CD1c-positive myeloid dendritic cell (primary cell): ENCODE measurements at regions not wholly inside any gene's neighbourhood (a gene's known extent, or its start where the extent isn't known, plus 50 kb on each side); places are given as distances from the start of the nearest gene placed in this dataset.

Experiments used
- DNase-seq: peaks from one replicate; pipeline ENCODE4 v3.0.0-alpha.2; 2016; ENCODE audit errors: extremely low spot score

DNA sequence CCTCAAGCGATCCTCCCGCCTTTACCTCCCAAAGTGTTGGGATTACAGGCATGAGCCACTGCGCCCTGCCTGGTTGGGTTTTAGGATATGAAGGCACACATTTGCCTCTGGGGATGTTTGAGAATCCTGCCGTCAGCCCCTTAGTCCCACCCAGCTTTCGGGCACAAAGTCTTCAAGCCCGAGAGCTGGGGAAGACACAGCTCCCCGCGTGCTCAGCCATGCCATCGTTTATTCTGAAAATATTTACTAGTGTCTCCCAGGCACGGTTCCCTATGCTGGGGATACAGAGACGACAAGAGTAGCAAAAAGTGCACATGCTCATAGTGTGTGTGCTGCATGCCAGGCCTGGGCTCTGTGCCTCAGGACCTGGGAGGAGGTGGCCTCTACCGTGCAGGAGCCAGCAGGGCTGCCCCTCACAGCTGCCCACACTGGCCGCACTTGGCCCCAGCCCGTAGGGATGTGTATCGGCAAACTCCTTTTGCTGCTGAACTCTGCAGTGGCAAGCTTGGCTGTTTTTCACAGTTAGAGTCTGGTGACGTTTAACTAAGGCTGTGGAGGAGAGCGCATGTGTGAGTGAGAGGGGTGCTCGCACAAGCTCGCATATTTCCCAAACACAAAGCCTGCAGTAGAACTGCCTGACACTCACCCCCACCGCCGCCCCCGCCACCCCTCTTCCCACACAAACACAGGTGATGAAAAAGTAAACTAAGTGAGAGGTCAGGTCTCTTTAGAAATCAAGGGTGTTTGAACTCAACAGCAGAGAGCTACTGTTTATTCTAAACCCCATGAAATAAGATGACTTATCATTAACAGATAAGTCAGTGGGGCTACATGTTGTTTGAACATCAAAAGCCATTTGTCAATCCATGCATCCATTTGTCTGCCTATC lies 266.4 kb downstream of the MRTFB start:
- DNase-seq = no peak

DNA sequence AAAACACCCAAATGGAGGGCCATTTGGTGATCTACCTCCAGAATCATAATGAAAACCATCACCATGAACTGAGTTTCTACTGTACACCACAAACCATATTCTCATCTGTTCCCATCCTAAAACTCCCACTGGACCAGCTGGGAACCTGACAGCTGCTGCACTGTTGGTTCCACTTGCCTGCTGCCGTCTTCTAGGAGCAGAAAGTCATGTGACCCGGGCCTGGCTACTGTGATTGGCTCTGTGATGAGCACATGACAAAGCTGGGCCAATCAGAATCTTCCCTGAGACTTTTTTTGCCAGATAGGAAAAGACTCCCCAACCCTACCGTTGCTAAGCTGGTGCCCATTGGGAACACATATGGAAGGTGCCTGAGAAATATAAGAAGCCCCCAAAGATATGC lies 264.2 kb downstream of the MRTFB start:
- DNase-seq = no peak

DNA sequence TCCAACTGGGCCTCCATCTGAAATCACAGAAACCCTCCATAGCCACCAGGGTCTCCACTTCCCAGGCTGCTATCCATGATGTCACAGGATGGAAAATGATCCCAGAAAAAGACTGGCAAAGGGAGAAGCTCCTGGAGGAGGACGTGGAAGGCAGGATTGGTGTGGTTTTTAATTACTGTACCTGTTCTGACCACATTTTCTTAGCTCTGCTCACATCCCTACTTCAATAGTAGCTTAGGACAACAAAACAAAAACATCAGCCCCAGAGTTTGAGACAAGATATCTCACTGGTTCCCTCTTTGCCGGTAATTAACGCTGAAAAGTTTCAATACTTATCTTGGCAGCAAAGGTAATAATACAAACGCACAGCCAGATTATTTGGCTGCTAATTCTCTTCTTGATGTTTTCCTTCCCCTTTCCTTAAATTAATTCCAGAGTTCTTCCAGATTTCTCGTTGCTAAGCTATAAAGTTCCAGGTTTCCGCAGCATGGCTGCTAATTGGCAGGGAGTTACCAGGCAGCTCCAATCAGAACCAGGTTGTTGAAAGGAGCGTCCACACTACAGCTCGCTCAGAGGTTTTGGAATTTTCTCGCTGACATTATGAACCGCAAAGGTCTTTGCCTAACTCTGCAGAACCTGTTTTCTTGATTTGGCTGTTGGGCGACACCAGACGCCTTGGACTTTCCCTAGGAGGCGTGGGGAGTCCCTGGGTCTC lies 263.4 kb downstream of the MRTFB start:
- DNase-seq = no peak

DNA sequence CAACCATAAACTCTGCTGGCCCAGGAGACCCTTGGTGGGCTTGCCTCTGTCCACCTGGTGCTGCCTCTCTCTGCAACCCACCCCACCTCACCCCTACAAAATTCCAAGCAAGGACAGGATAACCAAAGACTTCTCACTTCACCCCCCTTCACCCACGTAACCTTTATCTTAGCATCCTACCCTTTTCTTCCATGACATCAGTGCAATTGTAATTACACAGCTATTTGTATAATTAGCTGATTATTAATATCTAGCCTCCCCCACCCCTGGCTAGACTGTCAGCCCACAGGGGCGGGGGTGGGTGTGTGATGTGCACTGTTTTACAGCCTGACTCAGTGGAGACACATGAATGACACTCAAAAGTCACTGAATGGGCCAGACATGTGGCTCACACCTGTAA lies 262.2 kb downstream of the MRTFB start:
- no peak for DNase-seq

DNA sequence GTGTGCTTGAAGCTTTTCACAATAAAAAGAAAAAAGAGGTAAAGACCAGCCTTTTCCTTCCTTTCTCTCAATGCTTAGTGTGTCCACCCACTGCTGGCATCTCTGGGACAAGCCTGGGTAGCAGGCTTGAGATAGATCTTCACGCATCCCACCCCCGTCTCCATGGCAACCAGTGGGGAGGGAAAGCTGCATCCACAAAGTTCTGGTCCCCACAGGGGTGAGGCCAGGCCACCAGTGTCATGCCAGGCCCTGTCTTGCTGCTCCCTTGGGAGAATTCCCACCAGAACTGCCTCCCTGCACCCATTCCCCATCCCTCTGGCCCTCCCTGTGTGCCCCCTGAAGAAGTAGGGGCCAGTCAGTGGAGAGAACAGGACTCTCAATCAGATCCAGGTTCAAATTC lies 259.9 kb downstream of the MRTFB start:
- no peak for DNase-seq

DNA sequence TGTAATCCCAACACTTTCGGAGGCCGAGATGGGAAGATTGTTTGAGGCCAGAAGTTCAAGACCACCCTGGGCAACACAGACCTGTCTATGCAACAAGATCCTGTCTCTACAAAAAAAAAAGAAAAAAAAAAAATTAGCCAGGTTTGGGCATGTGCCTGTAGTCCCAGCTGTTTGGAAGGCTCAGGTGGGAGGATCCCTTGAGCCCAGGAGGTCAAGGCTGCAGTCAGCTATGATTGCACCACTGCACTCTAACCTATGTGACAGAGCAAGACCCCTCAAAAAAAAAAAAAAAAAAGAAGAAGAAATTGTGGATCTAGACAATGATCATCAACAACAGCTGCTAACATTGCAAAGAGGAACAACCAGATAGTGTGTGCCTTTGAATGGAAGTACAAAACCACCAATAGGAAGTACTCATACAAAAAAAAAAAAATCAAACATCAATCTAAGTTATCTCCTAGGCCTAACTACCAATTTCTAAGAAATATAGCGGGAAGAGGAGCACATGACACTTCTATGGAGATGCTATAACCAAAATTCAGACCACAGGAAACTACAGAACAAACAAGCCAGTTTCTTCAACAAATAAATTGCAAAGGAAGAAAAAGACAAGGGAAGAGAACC lies 258.7 kb downstream of the MRTFB start:
- no peak for DNase-seq

DNA sequence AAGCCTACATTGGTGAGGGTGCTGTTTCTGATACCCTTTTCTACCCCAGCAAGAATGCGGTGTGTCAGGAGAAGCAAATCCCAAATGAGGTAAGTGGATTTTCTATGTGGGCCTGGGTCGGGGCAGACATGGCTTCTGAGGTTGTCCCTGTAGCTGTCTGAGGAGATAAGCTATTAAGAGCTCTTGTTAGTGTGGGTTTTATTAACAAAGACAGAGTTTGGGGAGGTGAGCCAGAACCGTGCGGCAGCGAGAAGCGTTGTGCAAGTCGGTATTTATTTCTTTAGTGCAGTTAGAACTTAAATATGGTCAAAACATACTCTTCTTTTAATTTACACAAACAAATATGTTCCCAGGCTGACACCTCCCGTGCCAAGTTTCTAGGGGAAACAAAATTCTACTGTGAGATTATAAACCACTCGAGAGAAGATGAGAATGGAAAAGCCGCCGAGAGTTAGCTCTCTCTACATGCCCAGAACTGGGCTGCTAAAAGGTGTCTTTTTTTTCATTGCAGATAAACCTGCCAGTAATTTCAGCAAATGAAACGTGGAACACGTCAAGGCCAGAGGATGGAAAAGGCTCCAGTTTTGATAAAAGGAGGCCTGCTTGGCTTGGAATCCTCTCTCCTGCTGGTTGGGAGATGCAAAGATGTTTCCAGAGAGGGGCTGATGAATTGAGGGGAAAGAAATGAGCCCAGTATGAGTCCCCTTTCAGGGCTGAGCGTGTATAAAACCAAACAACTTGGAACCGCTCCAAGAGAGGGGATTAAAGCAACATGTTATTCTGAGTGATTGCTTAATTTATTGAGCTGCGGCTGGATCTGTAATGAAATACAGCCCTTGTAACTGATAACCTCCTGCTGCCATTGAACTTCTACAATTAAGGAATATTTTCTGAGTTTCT lies 254.6 kb downstream of the MRTFB start:
- DNase-seq = no peak

DNA sequence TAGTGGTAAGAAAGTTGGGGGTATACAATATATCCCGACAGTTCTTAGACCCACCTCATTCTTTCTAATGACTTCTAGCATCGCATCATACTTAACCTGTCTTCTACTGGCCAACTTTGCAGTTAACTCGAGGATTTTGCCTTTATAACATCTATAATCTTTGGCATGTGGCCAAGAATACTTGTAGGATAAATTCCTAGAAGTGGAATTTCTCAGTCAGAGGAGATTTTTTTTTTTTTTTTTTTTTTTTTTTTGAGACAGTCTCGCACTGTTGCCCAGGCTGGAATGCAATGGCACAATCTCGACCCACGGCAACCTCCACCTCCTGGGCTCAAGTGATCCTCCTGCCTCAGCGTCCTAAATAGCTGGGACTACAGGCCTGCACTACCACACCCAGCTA lies 253.5 kb downstream of the MRTFB start:
- no peak for DNase-seq

DNA sequence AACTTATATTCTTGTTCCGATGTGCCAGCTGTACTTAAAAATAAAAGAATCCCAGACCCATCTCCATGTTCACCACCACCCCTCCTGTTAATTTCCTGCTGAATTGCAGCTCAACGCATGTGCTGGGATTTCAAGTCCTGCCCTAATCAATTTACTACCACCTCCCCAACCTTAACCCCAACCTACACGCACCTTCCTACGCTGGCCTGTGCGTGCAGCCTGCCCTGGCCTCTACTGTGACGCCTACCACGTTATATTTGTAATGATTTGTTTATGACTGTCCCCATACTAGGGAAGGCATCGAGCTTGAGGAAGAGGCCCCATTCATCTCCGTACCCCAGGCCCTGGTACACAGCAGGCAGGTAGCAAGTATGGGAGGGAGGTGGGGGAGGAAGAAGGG lies 251.1 kb downstream of the MRTFB start:
- no peak for DNase-seq

DNA sequence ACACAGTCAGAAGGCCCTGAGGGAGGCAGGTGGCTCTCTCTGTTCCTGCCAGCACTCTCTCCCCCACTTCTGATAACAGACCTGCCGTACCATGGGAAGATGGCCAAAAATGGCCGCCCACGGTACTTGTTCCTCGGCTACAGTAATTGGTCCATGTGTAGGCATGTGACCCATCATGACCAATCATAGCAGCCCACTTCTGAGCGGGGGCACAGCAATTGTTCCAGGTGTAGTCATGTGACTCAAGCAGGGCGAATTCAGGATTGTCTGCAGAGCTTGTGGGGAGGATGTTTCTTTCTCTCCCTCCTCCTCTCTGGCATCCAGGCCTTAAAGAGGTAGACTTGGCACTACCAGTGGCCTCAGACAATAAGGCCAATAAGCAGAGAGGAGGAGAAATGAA lies 250.4 kb downstream of the MRTFB start:
- no peak for DNase-seq

DNA sequence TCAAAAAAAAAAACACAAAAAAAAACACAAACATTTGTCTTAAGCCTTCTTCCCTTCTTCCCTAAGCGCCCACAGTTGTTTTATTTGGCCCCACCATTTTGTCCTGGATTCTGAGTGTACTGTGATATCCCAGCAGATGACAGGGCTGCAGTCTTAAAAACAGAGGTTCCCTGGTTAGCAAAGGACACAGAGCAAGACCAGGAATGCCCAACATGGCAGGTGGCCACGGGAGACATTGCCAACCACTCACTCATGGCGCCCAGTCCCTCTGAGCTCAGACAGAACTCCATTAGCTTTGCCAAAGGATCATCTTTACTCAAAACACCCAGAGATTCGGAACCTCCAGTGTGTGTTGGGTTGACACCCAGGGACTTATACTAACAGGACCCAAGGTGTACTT lies 249.3 kb downstream of the MRTFB start:
- no peak for DNase-seq
